H9 (cell line): ENCODE measurements at regions not wholly inside any gene's neighbourhood (a gene's known extent, or its start where the extent isn't known, plus 50 kb on each side); places are given as distances from the start of the nearest gene placed in this dataset.

Experiments used
- DNase-seq: peaks from one replicate; pipeline ENCODE4 v3.0.0-alpha.2; 2017
- H2AFZ ChIP-seq: one replicate; pipeline ENCODE4 v1.6.1; 2013; ENCODE audit warnings: mild to moderate bottlenecking, low read length, control low read depth, moderate library complexity
- H2AK5ac ChIP-seq: 2 replicates; pipeline ENCODE4 v1.6.1; 2013; ENCODE audit warnings: low read length, control low read depth, mixed read lengths; ENCODE audit not compliant: insufficient read length
- H2BK120ac ChIP-seq: one replicate; pipeline ENCODE4 v1.6.1; 2013; ENCODE audit warnings: low read depth, mild to moderate bottlenecking, low read length, control low read depth, inconsistent platforms; ENCODE audit not compliant: poor library complexity, severe bottlenecking
- H2BK12ac ChIP-seq: 2 replicates; pipeline ENCODE4 v1.6.1; 2013; ENCODE audit warnings: low read length, control low read depth, mixed read lengths, low read depth; ENCODE audit not compliant: insufficient read length
- H2BK15ac ChIP-seq: 2 replicates; pipeline ENCODE4 v1.6.1; 2013; ENCODE audit warnings: low read depth, low read length, control low read depth
- H2BK20ac ChIP-seq: one replicate; pipeline ENCODE4 v1.6.1; 2013; ENCODE audit warnings: low read depth, mild to moderate bottlenecking, low read length, control low read depth, inconsistent platforms; ENCODE audit not compliant: poor library complexity, severe bottlenecking
- H2BK5ac ChIP-seq: 2 replicates; pipeline ENCODE4 v1.6.1; 2013; ENCODE audit warnings: low read length, control low read depth, mixed read lengths; ENCODE audit not compliant: insufficient read length
- H3K14ac ChIP-seq: 2 replicates; pipeline ENCODE4 v1.6.1; 2013; ENCODE audit warnings: low read length, control low read depth; ENCODE audit not compliant: insufficient read depth
- H3K18ac ChIP-seq: 2 replicates; pipeline ENCODE4 v1.6.1; 2013; ENCODE audit warnings: low read depth, mild to moderate bottlenecking, mixed read lengths, low read length, control low read depth; ENCODE audit not compliant: insufficient read length
- H3K23ac ChIP-seq: 2 replicates; pipeline ENCODE4 v1.6.1; 2013; ENCODE audit warnings: low read length, control low read depth, mixed read lengths, low read depth; ENCODE audit not compliant: insufficient read length
- H3K23me2 ChIP-seq: 2 replicates; pipeline ENCODE4 v1.6.1; 2013; ENCODE audit warnings: low read depth, mild to moderate bottlenecking, mixed read lengths, low read length, control low read depth; ENCODE audit not compliant: insufficient read length, poor library complexity, severe bottlenecking
- H3K27ac ChIP-seq: 2 replicates; pipeline ENCODE4 v1.5.1; 2013; ENCODE audit warnings: low read length, control low read depth, mixed read lengths, low read depth; ENCODE audit not compliant: insufficient read length
- H3K27me3 ChIP-seq: 2 replicates; pipeline ENCODE4 v1.6.1; 2013; ENCODE audit warnings: low read length, control low read depth, inconsistent platforms; ENCODE audit not compliant: insufficient read depth
- H3K4ac ChIP-seq: 2 replicates; pipeline ENCODE4 v1.6.1; 2013; ENCODE audit warnings: low read depth, mild to moderate bottlenecking, control low read depth, inconsistent platforms, low read length, moderate library complexity
- H3K4me1 ChIP-seq: 2 replicates; pipeline ENCODE4 v1.6.1; 2013; ENCODE audit warnings: low read length, control low read depth, inconsistent platforms; ENCODE audit not compliant: insufficient read depth
- H3K4me2 ChIP-seq: 2 replicates; pipeline ENCODE4 v1.6.1; 2013; ENCODE audit warnings: low read length, control low read depth, mixed read lengths; ENCODE audit not compliant: insufficient read length, insufficient read depth
- H3K56ac ChIP-seq: 2 replicates; pipeline ENCODE4 v1.6.1; 2013; ENCODE audit warnings: low read depth, mild to moderate bottlenecking, mixed read lengths, low read length, control low read depth; ENCODE audit not compliant: insufficient read length
- H3K79me1 ChIP-seq: 2 replicates; pipeline ENCODE4 v1.6.1; 2013; ENCODE audit warnings: low read depth, mild to moderate bottlenecking, moderate library complexity, low read length, control low read depth, inconsistent platforms; ENCODE audit not compliant: insufficient read depth, poor library complexity, severe bottlenecking
- H3K79me2 ChIP-seq: 2 replicates; pipeline ENCODE4 v1.6.1; 2013; ENCODE audit warnings: low read length, control low read depth, inconsistent platforms; ENCODE audit not compliant: insufficient read depth
- H3K9ac ChIP-seq: 2 replicates; pipeline ENCODE4 v1.6.1; 2013; ENCODE audit warnings: low read length, control low read depth, mixed read lengths; ENCODE audit not compliant: insufficient read length; ENCODE audit errors: extremely low read depth
- H3K9me3 ChIP-seq: one replicate; pipeline ENCODE4 v1.6.1; 2013; ENCODE audit warnings: low read depth, low read length, inconsistent platforms; ENCODE audit not compliant: control insufficient read depth
- H3T11ph ChIP-seq: one replicate; pipeline ENCODE4 v1.6.1; 2013; ENCODE audit warnings: mild to moderate bottlenecking, low read length, control low read depth, inconsistent platforms
- H4K20me1 ChIP-seq: one replicate; pipeline ENCODE4 v1.6.1; 2013; ENCODE audit not compliant: control insufficient read depth, insufficient read length, insufficient read depth
- H4K5ac ChIP-seq: 2 replicates; pipeline ENCODE4 v1.6.1; 2013; ENCODE audit warnings: low read depth, mild to moderate bottlenecking, mixed read lengths, low read length, control low read depth; ENCODE audit not compliant: insufficient read length
- H4K8ac ChIP-seq: replicated peaks from 2 replicates; pipeline ENCODE4 v1.6.1; 2013; ENCODE audit warnings: low read length, control low read depth, mixed read lengths, low read depth; ENCODE audit not compliant: insufficient read length
- H4K91ac ChIP-seq: 2 replicates; pipeline ENCODE4 v1.6.1; 2013; ENCODE audit warnings: low read depth, mild to moderate bottlenecking, moderate library complexity, mixed read lengths, low read length, control low read depth; ENCODE audit not compliant: insufficient read length
- H3K27ac Mint-ChIP-seq, 3 experiments: 2 replicates in 2 of 3; 3 replicates in 1 of 3; pipeline ENCODE4 v1.8.0; 2020 to 2021; ENCODE audit warnings: mixed read lengths in 3 of 3, mild to moderate bottlenecking in 1 of 3, moderate library complexity in 1 of 3
- H3K27me3 Mint-ChIP-seq: 2 replicates; pipeline ENCODE4 v1.8.0; 2021; ENCODE audit warnings: low read depth, mild to moderate bottlenecking, moderate library complexity, mixed read lengths
- H3K36me3 Mint-ChIP-seq, 3 experiments: 2 replicates in 2 of 3; 3 replicates in 1 of 3; pipeline ENCODE4 v1.8.0; 2020 to 2021; ENCODE audit warnings: low read depth in 3 of 3, mixed read lengths in 3 of 3; ENCODE audit not compliant: insufficient read depth in 1 of 3
- H3K4me1 Mint-ChIP-seq, 2 experiments: 2 replicates each; pipeline ENCODE4 v1.8.0; 2020; ENCODE audit warnings: mixed read lengths in 2 of 2
- H3K4me3 Mint-ChIP-seq, 2 experiments: 2 replicates in 1 of 2; 3 replicates in 1 of 2; pipeline ENCODE4 v1.8.0; 2020 to 2021; ENCODE audit warnings: mild to moderate bottlenecking in 2 of 2, mixed read lengths in 2 of 2, moderate library complexity in 1 of 2
- H3K9me3 Mint-ChIP-seq, 2 experiments: 2 replicates in 1 of 2; 3 replicates in 1 of 2; pipeline ENCODE4 v1.8.0; 2020; ENCODE audit warnings: mild to moderate bottlenecking in 2 of 2, mixed read lengths in 2 of 2, moderate library complexity in 1 of 2
- CTCF ChIP-seq: fragments of 200-600 bp; sonication (generic); conservative IDR thresholded peaks from 3 replicates; pipeline ENCODE4 v1.8.0; 2021; ENCODE audit warnings: antibody characterized with exemption, mild to moderate bottlenecking
- WGBS: extraction: QIAGEN DNeasy Blood & Tissue Kit; methylation state at CpG from one replicate; pipeline ENCODE4 v1.1.7; 2013; ENCODE audit warnings: missing lambda C conversion rate, low lambda C conversion rate, mixed read lengths; ENCODE audit not compliant: insufficient read length; ENCODE audit errors: extremely low coverage; 5-methylcytosine and 5-hydroxymethylcytosine counted together

DNA sequence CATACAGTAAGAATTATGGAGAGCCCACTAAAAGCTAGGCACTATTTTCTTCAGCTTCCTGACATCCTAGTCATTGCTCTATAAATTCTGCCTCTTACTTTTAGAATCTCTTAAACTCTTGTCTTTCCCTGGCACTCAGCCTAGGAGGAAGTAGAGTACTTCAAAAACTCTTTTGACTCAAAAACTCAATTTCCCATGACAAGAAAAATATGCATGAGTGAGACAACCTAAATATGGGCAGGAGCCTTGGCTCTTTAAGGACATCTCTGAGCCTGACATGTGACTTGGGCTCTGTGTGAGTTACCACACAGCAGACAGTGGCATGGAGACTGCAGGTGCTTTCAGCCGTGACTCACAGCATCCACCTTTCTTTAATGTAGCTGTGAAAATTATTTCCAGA lies 97.5 kb upstream of the CCDC179 start:
- Histone ChIP-seq H4K5ac (no peak overlapping the region), H3K27me3 (no peaks in the 10 kb centered on the region), H4K20me1 (no peaks in the 10 kb centered on the region), H3T11ph (no peak overlapping the region), H3K56ac (no peak overlapping the region), H3K18ac (no peak overlapping the region), H3K4me1 (no peaks in the 10 kb centered on the region), H3K14ac (no peak overlapping the region), H2BK15ac (no peak overlapping the region), H4K8ac (no peak overlapping the region), H3K4ac (no peak overlapping the region), H3K79me1 (no peaks in the 10 kb centered on the region), H3K9ac (no peak overlapping the region), H3K23me2 (no peaks in the 10 kb centered on the region), H2BK20ac (no peak overlapping the region), H3K27ac (no peak overlapping the region), H2BK120ac (no peak overlapping the region), H2BK5ac (no peak overlapping the region), H2AFZ (no peak overlapping the region), H4K91ac (no peak overlapping the region), H3K4me2 (no peak overlapping the region), H2AK5ac (no peak overlapping the region), H3K79me2 (no peaks in the 10 kb centered on the region), H3K23ac (no peak overlapping the region), H2BK12ac (no peak overlapping the region), H3K9me3 (no peaks in the 10 kb centered on the region)
- TF ChIP-seq CTCF: no peak
- H3K36me3 Mint-ChIP-seq: peaks cover 0 to 9% (median 0%) of the 10 kb centered on the region in 3 experiments; a peak in 2 of 7 replicates
- no peak overlapping the region for H3K4me3 Mint-ChIP-seq
- no peak for DNase-seq
- no peak overlapping the region for H3K27ac Mint-ChIP-seq
- H3K27me3 Mint-ChIP-seq: no peaks in the 10 kb centered on the region
- peaks cover 6 to 12% of the 10 kb centered on the region in 2 experiments; a peak in 4 of 5 replicates for H3K9me3 Mint-ChIP-seq
- no CpG with 5 or more reads among the region's 1 CpG for WGBS
- no peaks in the 10 kb centered on the region for H3K4me1 Mint-ChIP-seq
